Astrocyte (in vitro differentiated cells and primary cell): ENCODE measurements at regions not wholly inside any gene's neighbourhood (a gene's known extent, or its start where the extent isn't known, plus 50 kb on each side); places are given as distances from the start of the nearest gene placed in this dataset.

Source experiments
- EZH2 ChIP-seq: IDR thresholded peaks from 2 replicates; pipeline ENCODE4 v1.6.1; 2012; ENCODE audit warnings: mild to moderate bottlenecking, low read length, inconsistent platforms; ENCODE audit not compliant: insufficient read depth
- TF ChIP-seq, protein P1 (sequence below): IDR thresholded peaks from 2 replicates; pipeline ENCODE4 v1.5.1; 2011; ENCODE audit warnings: low read depth, mild to moderate bottlenecking, inconsistent platforms, low read length, moderate library complexity; ENCODE audit not compliant: insufficient read depth

DNA sequence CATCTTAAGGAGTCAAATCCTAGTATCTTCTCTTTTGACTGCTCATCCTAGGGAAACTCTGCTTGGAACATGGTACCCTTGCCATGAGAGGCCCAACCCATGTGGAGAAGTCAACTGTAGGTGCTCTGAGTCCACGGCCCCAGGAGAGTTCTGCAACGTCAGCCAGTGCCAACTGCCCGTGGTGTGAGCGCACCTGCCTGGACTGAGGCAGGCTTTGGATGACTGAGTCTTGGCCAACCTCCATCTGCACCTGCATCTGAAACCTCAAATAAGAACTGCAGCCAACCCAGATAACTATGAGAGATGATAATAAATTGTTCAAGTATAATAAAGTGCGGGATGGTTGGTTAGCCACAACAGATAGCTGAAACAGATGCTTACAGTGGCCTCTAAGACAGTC lies 772.0 kb downstream of the TRIML1 start:
- no peak for TF ChIP-seq EZH2
- TF ChIP-seq, protein P1, sequence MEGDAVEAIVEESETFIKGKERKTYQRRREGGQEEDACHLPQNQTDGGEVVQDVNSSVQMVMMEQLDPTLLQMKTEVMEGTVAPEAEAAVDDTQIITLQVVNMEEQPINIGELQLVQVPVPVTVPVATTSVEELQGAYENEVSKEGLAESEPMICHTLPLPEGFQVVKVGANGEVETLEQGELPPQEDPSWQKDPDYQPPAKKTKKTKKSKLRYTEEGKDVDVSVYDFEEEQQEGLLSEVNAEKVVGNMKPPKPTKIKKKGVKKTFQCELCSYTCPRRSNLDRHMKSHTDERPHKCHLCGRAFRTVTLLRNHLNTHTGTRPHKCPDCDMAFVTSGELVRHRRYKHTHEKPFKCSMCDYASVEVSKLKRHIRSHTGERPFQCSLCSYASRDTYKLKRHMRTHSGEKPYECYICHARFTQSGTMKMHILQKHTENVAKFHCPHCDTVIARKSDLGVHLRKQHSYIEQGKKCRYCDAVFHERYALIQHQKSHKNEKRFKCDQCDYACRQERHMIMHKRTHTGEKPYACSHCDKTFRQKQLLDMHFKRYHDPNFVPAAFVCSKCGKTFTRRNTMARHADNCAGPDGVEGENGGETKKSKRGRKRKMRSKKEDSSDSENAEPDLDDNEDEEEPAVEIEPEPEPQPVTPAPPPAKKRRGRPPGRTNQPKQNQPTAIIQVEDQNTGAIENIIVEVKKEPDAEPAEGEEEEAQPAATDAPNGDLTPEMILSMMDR: no peak
